OCI-LY3 (cell line): ENCODE measurements at regions not wholly inside any gene's neighbourhood (a gene's known extent, or its start where the extent isn't known, plus 50 kb on each side); places are given as distances from the start of the nearest gene placed in this dataset.

Experiments
- H2AFZ ChIP-seq: fragments of 200-600, 300-600 bp; shearing (Covaris generic); 2 replicates; pipeline ENCODE4 v1.6.0; 2014; ENCODE audit warnings: antibody characterized with exemption, low read depth, low read length
- H3K27ac ChIP-seq: fragments of 200-600, 300-600 bp; sonication (generic); 2 replicates; pipeline ENCODE4 v1.5.1; 2014; ENCODE audit warnings: mild to moderate bottlenecking, low read length, moderate library complexity, mixed read lengths
- H3K27me3 ChIP-seq: fragments of 200-600, 300-600 bp; sonication (generic); 2 replicates; pipeline ENCODE4 v1.6.1; 2014; ENCODE audit warnings: low read depth, low read length, mixed read lengths
- H3K36me3 ChIP-seq: fragments of 200-600, 300-600 bp; sonication (generic); replicated peaks from 2 replicates; pipeline ENCODE3; 2014; ENCODE audit warnings: low read depth, low read length, mixed read lengths
- H3K4me1 ChIP-seq: fragments of 300-600, 200-600 bp; sonication (generic); 2 replicates; pipeline ENCODE4 v1.6.1; 2014; ENCODE audit warnings: low read length, mixed read lengths
- H3K4me2 ChIP-seq: fragments of 200-600, 300-600 bp; sonication (generic); 2 replicates; pipeline ENCODE4 v1.6.1; 2014; ENCODE audit warnings: low read length, mixed read lengths
- H3K4me3 ChIP-seq: fragments of 300-600, 200-600 bp; sonication (generic); 2 replicates; pipeline ENCODE4 v1.5.1; 2014; ENCODE audit warnings: antibody characterized with exemption, mild to moderate bottlenecking, low read length, moderate library complexity
- H3K79me2 ChIP-seq: fragments of 300-600, 200-600 bp; shearing (Covaris generic); 2 replicates; pipeline ENCODE4 v1.6.1; 2014; ENCODE audit warnings: mild to moderate bottlenecking, low read length, mixed read lengths
- H3K9ac ChIP-seq: fragments of 300-600, 200-600 bp; shearing (Covaris generic); 2 replicates; pipeline ENCODE4 v1.6.0; 2014; ENCODE audit warnings: mild to moderate bottlenecking, low read length, moderate library complexity
- H3K9me3 ChIP-seq: fragments of 200-600, 300-600 bp; shearing (Covaris generic); 2 replicates; pipeline ENCODE4 v1.6.1; 2014; ENCODE audit warnings: low read length, mixed read lengths; ENCODE audit not compliant: insufficient read depth
- H4K20me1 ChIP-seq: fragments of 200-600, 300-600 bp; sonication (generic); 2 replicates; pipeline ENCODE4 v1.6.1; 2016; ENCODE audit warnings: low read length, mixed read lengths; ENCODE audit not compliant: insufficient read depth
- CTCF ChIP-seq: fragments of 200-600, 300-600 bp; sonication (generic); IDR thresholded peaks from 2 replicates; pipeline ENCODE4 v1.5.1; 2014; ENCODE audit warnings: antibody characterized with exemption, low read length, low read depth
- EZH2phosphoT487 ChIP-seq: fragments of 200-600 bp; shearing (Covaris generic); IDR thresholded peaks from 2 replicates; pipeline ENCODE4 v1.6.1; 2018; ENCODE audit warnings: antibody characterized with exemption, mixed run types, low read depth

- H3K9ac ChIP-seq, result no peak overlapping the region
- no peaks in the 10 kb centered on the region for H3K4me1 ChIP-seq
- no peak overlapping the region for H3K27ac ChIP-seq
- H3K4me3 ChIP-seq, result no peak overlapping the region
- H3K9me3 ChIP-seq, result no peaks in the 10 kb centered on the region
- H2AFZ ChIP-seq, result no peak overlapping the region; the same call in 1 of the 2 replicates
- no peaks in the 10 kb centered on the region for H3K79me2 ChIP-seq
- TF ChIP-seq EZH2phosphoT487 (no peak), CTCF (no peak)
- no peaks in the 10 kb centered on the region for H4K20me1 ChIP-seq
- no peaks in the 10 kb centered on the region for H3K36me3 ChIP-seq
- no peak overlapping the region; the same call in 1 of the 2 replicates for H3K4me2 ChIP-seq
- no peaks in the 10 kb centered on the region for H3K27me3 ChIP-seq
Measured at GRCh38 chr6:51398064-51398705, 579.5 kb downstream of the TFAP2B start.

GRCh38 chr6:51398793-51399192 lies 580.1 kb downstream of the TFAP2B start:
- no peak overlapping the region for H3K9ac ChIP-seq
- H3K4me3 ChIP-seq, result no peak overlapping the region
- H3K27me3 ChIP-seq, result no peaks in the 10 kb centered on the region
- no peaks in the 10 kb centered on the region for H3K9me3 ChIP-seq
- no peaks in the 10 kb centered on the region for H3K4me1 ChIP-seq
- no peak overlapping the region; the same call in 1 of the 2 replicates for H3K4me2 ChIP-seq
- H3K79me2 ChIP-seq, result no peaks in the 10 kb centered on the region
- TF ChIP-seq EZH2phosphoT487 (no peak), CTCF (peak; percentile 51)
- H3K36me3 ChIP-seq, result no peaks in the 10 kb centered on the region
- H3K27ac ChIP-seq, result no peak overlapping the region
- H2AFZ ChIP-seq, result no peak overlapping the region; the same call in 1 of the 2 replicates
- H4K20me1 ChIP-seq, result no peaks in the 10 kb centered on the region

- no peak overlapping the region for H3K4me3 ChIP-seq
- no peaks in the 10 kb centered on the region for H3K4me1 ChIP-seq
- H3K36me3 ChIP-seq, result no peaks in the 10 kb centered on the region
- no peak overlapping the region for H3K4me2 ChIP-seq
- no peak overlapping the region for H3K9ac ChIP-seq
- TF ChIP-seq EZH2phosphoT487, result no peak
- no peak for TF ChIP-seq CTCF
- H3K27ac ChIP-seq, result no peak overlapping the region
- H3K27me3 ChIP-seq, result no peaks in the 10 kb centered on the region
- no peaks in the 10 kb centered on the region for H3K9me3 ChIP-seq
- no peak overlapping the region for H2AFZ ChIP-seq
- no peaks in the 10 kb centered on the region for H4K20me1 ChIP-seq
- no peaks in the 10 kb centered on the region for H3K79me2 ChIP-seq
Measured at GRCh38 chr6:51410453-51410852, 591.8 kb downstream of the TFAP2B start.

GRCh38 chr6:51411496-51412125 lies 592.9 kb downstream of the TFAP2B start:
- Histone ChIP-seq H2AFZ (no peak overlapping the region), H3K4me2 (no peak overlapping the region)
- no peak for TF ChIP-seq EZH2phosphoT487
- TF ChIP-seq CTCF, result no peak

More at GRCh38 chr6:51411496-51412125, 592.9 kb downstream of the TFAP2B start:
- Histone ChIP-seq H3K27ac (no peak overlapping the region), H4K20me1 (no peaks in the 10 kb centered on the region), H3K9ac (no peak overlapping the region), H3K27me3 (no peaks in the 10 kb centered on the region), H3K36me3 (no peaks in the 10 kb centered on the region), H3K9me3 (no peaks in the 10 kb centered on the region), H3K79me2 (no peaks in the 10 kb centered on the region), H3K4me3 (no peak overlapping the region), H3K4me1 (no peaks in the 10 kb centered on the region)
